Keratinocyte (primary cell): ENCODE measurements at regions not wholly inside any gene's neighbourhood (a gene's known extent, or its start where the extent isn't known, plus 50 kb on each side); places are given as distances from the start of the nearest gene placed in this dataset.

Experiments
- CTCF ChIP-seq, 3 experiments: IDR thresholded peaks in 1 of 3; conservative IDR thresholded peaks in 1 of 3; optimal IDR thresholded peaks in 1 of 3; 2 replicates in 2 of 3; 3 replicates in 1 of 3; pipeline versions ENCODE3 to v1.5.1; 2011; ENCODE audit warnings: low read length in 3 of 3, mild to moderate bottlenecking in 3 of 3, moderate library complexity in 2 of 3, control low read depth in 1 of 3, inconsistent platforms in 1 of 3; ENCODE audit not compliant: insufficient read depth in 2 of 3; ENCODE audit errors: extremely low read depth in 1 of 3
- EZH2 ChIP-seq: IDR thresholded peaks from one replicate; pipeline ENCODE4 v1.6.1; 2012; ENCODE audit warnings: inconsistent platforms, mild to moderate bottlenecking, low read length, moderate library complexity

DNA sequence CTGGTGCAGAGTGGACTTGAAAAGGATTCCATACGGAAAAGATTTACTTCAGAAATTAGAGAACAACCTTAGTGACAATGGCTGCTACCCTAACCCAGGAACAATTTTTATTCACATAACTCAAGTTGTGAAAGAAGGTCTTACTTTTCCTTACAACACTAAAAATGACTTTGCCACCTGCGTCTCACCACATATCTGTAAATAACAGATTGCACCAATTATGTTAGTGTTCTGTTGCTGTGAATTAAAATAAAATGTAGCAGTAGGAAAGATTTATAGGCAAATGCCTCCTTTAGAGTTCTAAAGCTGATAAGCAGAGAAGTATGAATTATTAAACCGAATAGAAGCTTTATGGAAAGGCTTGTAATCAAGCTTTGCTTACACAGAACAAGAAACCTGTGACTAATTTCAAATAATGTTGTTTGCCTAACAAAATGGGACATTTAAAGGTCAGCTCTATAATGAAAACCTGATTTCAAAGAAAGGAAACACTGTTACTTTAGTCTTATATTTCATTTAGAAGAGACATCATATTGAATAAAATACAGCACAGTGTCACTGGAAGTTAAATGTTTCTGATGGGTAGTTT is 2237.8 kb downstream of the LRRC4C start:
- TF ChIP-seq CTCF (optimal IDR thresholded peaks at IDR 0.05 in 1 of 3, IDR thresholded peaks at IDR 0.05 in 1 of 3, conservative IDR thresholded peaks at IDR 0.05 in 1 of 3; ENCODE audit: extremely low read depth in 1 of 3, insufficient read depth in 2 of 3, low read length in 3 of 3) (no peak), EZH2 (no peak)
